HL-60 (cell line): ENCODE measurements at regions not wholly inside any gene's neighbourhood (a gene's known extent, or its start where the extent isn't known, plus 50 kb on each side); places are given as distances from the start of the nearest gene placed in this dataset.

Experiments
- DNase-seq, 2 experiments: peaks; one replicate each; pipeline ENCODE4 v3.0.0-alpha.2; 2010 to 2020; ENCODE audit warnings: low read depth in 1 of 2, low spot score in 1 of 2
- H3K27ac ChIP-seq: fragments of 250-450 bp; sonication (Bioruptor Pico); replicated peaks from 2 replicates; pipeline ENCODE4 v1.5.1; 2020; ENCODE audit warnings: mild to moderate bottlenecking, moderate library complexity
- H3K27me3 ChIP-seq: fragments of 250-450 bp; sonication (Bioruptor Pico); 2 replicates; pipeline ENCODE4 v1.5.1; 2021; ENCODE audit warnings: mild to moderate bottlenecking, moderate library complexity; ENCODE audit not compliant: insufficient read depth, poor library complexity, severe bottlenecking
- H3K4me3 ChIP-seq: replicated peaks from 2 replicates; pipeline ENCODE4 v1.5.1; 2011; ENCODE audit warnings: mild to moderate bottlenecking, control low read depth, low read length; ENCODE audit not compliant: insufficient read depth
- CTCF ChIP-seq: IDR thresholded peaks from one replicate; pipeline ENCODE4 v1.5.1; 2011; ENCODE audit warnings: low read length, control low read depth, inconsistent platforms; ENCODE audit not compliant: insufficient read depth
- GABPA ChIP-seq: IDR thresholded peaks from 2 replicates; pipeline ENCODE4 v1.6.1; 2012; ENCODE audit warnings: low read depth
- POLR2AphosphoS5 ChIP-seq: IDR thresholded peaks from 2 replicates; pipeline ENCODE4 v1.6.1; 2012; ENCODE audit warnings: low read depth
- REST ChIP-seq: IDR thresholded peaks from 2 replicates; pipeline ENCODE4 v1.6.1; 2012; ENCODE audit warnings: low read depth; ENCODE audit not compliant: insufficient replicate concordance
- SPI1 ChIP-seq: IDR thresholded peaks from 2 replicates; pipeline ENCODE4 v1.6.1; 2012; ENCODE audit warnings: low read depth, mild to moderate bottlenecking, borderline replicate concordance

GRCh38 chr11:92781151-92781550 is 188.3 kb upstream of the MTNR1B start:
- no peak for TF ChIP-seq SPI1
- TF ChIP-seq POLR2AphosphoS5 = no peak
- no peak for TF ChIP-seq REST
- no peak for TF ChIP-seq GABPA
- no peak for TF ChIP-seq CTCF
- Histone ChIP-seq H3K27ac (no peak overlapping the region), H3K4me3 (no peak overlapping the region), H3K27me3 (peaks cover 8% of the 10 kb centered on the region)
- DNase-seq = no peak

- Histone ChIP-seq H3K4me3 (no peak overlapping the region), H3K27ac (no peak overlapping the region), H3K27me3 (peaks cover 8% of the 10 kb centered on the region)
- no peak for TF ChIP-seq CTCF
- no peak for TF ChIP-seq REST
- no peak for TF ChIP-seq POLR2AphosphoS5
- no peak for TF ChIP-seq GABPA
- TF ChIP-seq SPI1 = no peak
- no peak for DNase-seq
These were observed 186.6 kb upstream of the MTNR1B start for GRCh38 chr11:92782806-92783205.

GRCh38 chr11:92784331-92784730 is 185.1 kb upstream of the MTNR1B start:
- no peak for TF ChIP-seq POLR2AphosphoS5
- no peak for TF ChIP-seq GABPA
- TF ChIP-seq CTCF = no peak
- TF ChIP-seq REST = no peak
- no peak for TF ChIP-seq SPI1
- H3K4me3 ChIP-seq = no peak overlapping the region
- no peak for DNase-seq
- H3K27me3 ChIP-seq = peaks cover 8% of the 10 kb centered on the region
- H3K27ac ChIP-seq = no peak overlapping the region
